IMR-90 (cell line): ENCODE measurements at regions not wholly inside any gene's neighbourhood (a gene's known extent, or its start where the extent isn't known, plus 50 kb on each side); places are given as distances from the start of the nearest gene placed in this dataset.

ENCODE experiments used
- ATAC-seq: fragments of 200-7000 bp; cut with Tn5 transposase; 2 replicates; pipeline ENCODE4 v1.9.1; 2020; ENCODE audit warnings: low read depth, mild to moderate bottlenecking, moderate library complexity
- BruUV-seq: library from RNA; stranded (reverse); fragments of 400-500 nt; replicated peaks from 2 replicates; lab custom pipeline; 2021; lab: Mats Ljungman, UMichigan
- CTCF ChIA-PET: fragments of 300-600 bp; formaldehyde crosslinking; extraction: SDS; loops from one replicate; lab custom pipeline; 2021; ENCODE audit warnings: antibody characterized with exemption; lab: Yijun Ruan, JAX
- POLR2A ChIA-PET: fragments of 300-600 bp; sonication (Branson Sonifier 250); formaldehyde crosslinking; loops from one replicate; lab custom pipeline; 2022; ENCODE audit warnings: antibody characterized with exemption; ENCODE audit not compliant: unreplicated experiment; lab: Charles Lee
- DNase-seq: peaks from one replicate; pipeline ENCODE4 v3.0.0; 2013
- H2AFZ ChIP-seq: replicated peaks from 2 replicates; pipeline ENCODE3; 2013; ENCODE audit warnings: low read length, mild to moderate bottlenecking; ENCODE audit not compliant: poor library complexity
- H2AK5ac ChIP-seq: 2 replicates; pipeline ENCODE4 v1.6.1; 2013; ENCODE audit warnings: low read depth, low read length, inconsistent platforms
- H2AK9ac ChIP-seq: replicated peaks from 2 replicates; pipeline ENCODE3; 2013; ENCODE audit warnings: mild to moderate bottlenecking, low read depth, low read length, moderate library complexity; ENCODE audit not compliant: poor library complexity
- H2BK120ac ChIP-seq: 2 replicates; pipeline ENCODE4 v1.6.1; 2013; ENCODE audit warnings: low read depth, low read length, inconsistent platforms
- H2BK15ac ChIP-seq: 3 replicates; pipeline ENCODE4 v1.6.1; 2013; ENCODE audit warnings: low read depth, low read length, inconsistent platforms
- H2BK20ac ChIP-seq: 2 replicates; pipeline ENCODE4 v1.6.1; 2013; ENCODE audit warnings: low read depth, mild to moderate bottlenecking, inconsistent platforms, low read length, moderate library complexity
- H2BK5ac ChIP-seq: 2 replicates; pipeline ENCODE4 v1.6.1; 2013; ENCODE audit warnings: mild to moderate bottlenecking, low read depth, low read length, inconsistent platforms; ENCODE audit not compliant: poor library complexity, severe bottlenecking
- H3K14ac ChIP-seq: replicated peaks from 2 replicates; pipeline ENCODE4 v1.6.1; 2013; ENCODE audit warnings: low read depth, low read length, inconsistent platforms
- H3K18ac ChIP-seq: 2 replicates; pipeline ENCODE4 v1.6.1; 2013; ENCODE audit warnings: low read depth, low read length, control low read depth
- H3K23ac ChIP-seq: 2 replicates; pipeline ENCODE4 v1.6.1; 2013; ENCODE audit warnings: low read depth, low read length, inconsistent platforms
- H3K27ac ChIP-seq: 2 replicates; pipeline ENCODE4 v1.5.1; 2013; ENCODE audit warnings: mild to moderate bottlenecking, control low read depth, low read length; ENCODE audit not compliant: insufficient read depth
- H3K27me3 ChIP-seq: 2 replicates; pipeline ENCODE4 v1.6.1; 2013; ENCODE audit warnings: low read length; ENCODE audit not compliant: control insufficient read depth, insufficient read depth
- H3K36me3 ChIP-seq: 2 replicates; pipeline ENCODE4 v1.6.1; 2013; ENCODE audit warnings: low read length, mixed read lengths; ENCODE audit not compliant: control insufficient read depth, insufficient read depth
- H3K4ac ChIP-seq: 2 replicates; pipeline ENCODE4 v1.6.1; 2013; ENCODE audit warnings: low read depth, low read length, inconsistent platforms
- H3K4me1 ChIP-seq: 2 replicates; pipeline ENCODE4 v1.6.1; 2013; ENCODE audit warnings: low read length, mixed read lengths; ENCODE audit not compliant: control insufficient read depth, insufficient read depth
- H3K4me2 ChIP-seq: 2 replicates; pipeline ENCODE4 v1.6.1; 2013; ENCODE audit warnings: low read depth, mild to moderate bottlenecking, control low read depth, low read length, moderate library complexity
- H3K4me3 ChIP-seq: 2 replicates; pipeline ENCODE4 v1.5.1; 2013; ENCODE audit warnings: low read depth, mild to moderate bottlenecking, control low read depth, low read length, moderate library complexity; ENCODE audit not compliant: insufficient read depth
- H3K56ac ChIP-seq: 2 replicates; pipeline ENCODE4 v1.6.1; 2013; ENCODE audit warnings: low read length, inconsistent platforms; ENCODE audit not compliant: insufficient read depth; ENCODE audit errors: extremely low read depth
- H3K79me1 ChIP-seq, 2 experiments: 2 replicates each; pipeline ENCODE4 v1.6.1; 2013; ENCODE audit warnings: low read length in 2 of 2, inconsistent platforms in 1 of 2, low read depth in 1 of 2
- H3K9ac ChIP-seq: 2 replicates; pipeline ENCODE4 v1.6.1; 2013; ENCODE audit warnings: low read depth, low read length, control low read depth
- H3K9me1 ChIP-seq: 2 replicates; pipeline ENCODE4 v1.6.1; 2013; ENCODE audit warnings: low read length, inconsistent platforms; ENCODE audit not compliant: insufficient read depth
- H3K9me3 ChIP-seq: 2 replicates; pipeline ENCODE4 v1.6.1; 2013; ENCODE audit warnings: low read length; ENCODE audit not compliant: control insufficient read depth, insufficient read depth
- H4K20me1 ChIP-seq: 2 replicates; pipeline ENCODE4 v1.6.1; 2013; ENCODE audit warnings: low read length, inconsistent platforms; ENCODE audit not compliant: insufficient read depth
- H4K5ac ChIP-seq: 2 replicates; pipeline ENCODE4 v1.6.1; 2013; ENCODE audit warnings: mild to moderate bottlenecking, low read depth, low read length, control low read depth
- H4K8ac ChIP-seq, 2 experiments: 2 replicates each; pipeline ENCODE4 v1.6.1; 2013; ENCODE audit warnings: low read depth in 2 of 2, low read length in 2 of 2, control low read depth in 1 of 2, inconsistent platforms in 1 of 2
- H4K91ac ChIP-seq: 2 replicates; pipeline ENCODE4 v1.6.1; 2013; ENCODE audit warnings: low read depth, low read length, inconsistent platforms; ENCODE audit not compliant: insufficient read depth
- BHLHE40 ChIP-seq: fragments of 150-350 bp; IDR thresholded peaks from 2 replicates; pipeline ENCODE4 v1.6.1; 2016; ENCODE audit warnings: mild to moderate bottlenecking, low read depth, low read length
- CEBPB ChIP-seq: IDR thresholded peaks from 2 replicates; pipeline ENCODE4 v1.6.1; 2012; ENCODE audit warnings: low read depth, low read length, improper control_type of control experiment
- CHD1 ChIP-seq: IDR thresholded peaks from 2 replicates; pipeline ENCODE4 v1.6.1; 2012; ENCODE audit warnings: low read depth, low read length, improper control_type of control experiment
- CTCF ChIP-seq: conservative IDR thresholded peaks from 2 replicates; pipeline ENCODE4 v1.5.1; 2012; ENCODE audit warnings: mild to moderate bottlenecking, low read depth, low read length, improper control_type of control experiment
- FOS ChIP-seq: fragments of 150-350 bp; IDR thresholded peaks from 2 replicates; pipeline ENCODE4 v1.6.1; 2016; ENCODE audit warnings: low read depth, low read length
- MAFK ChIP-seq: IDR thresholded peaks from 2 replicates; pipeline ENCODE4 v1.6.1; 2012; ENCODE audit warnings: low read depth, low read length, improper control_type of control experiment
- MAZ ChIP-seq: IDR thresholded peaks from 2 replicates; pipeline ENCODE4 v1.6.1; 2012; ENCODE audit warnings: low read depth, mild to moderate bottlenecking, low read length, improper control_type of control experiment, moderate library complexity, borderline replicate concordance
- MXI1 ChIP-seq: IDR thresholded peaks from 2 replicates; pipeline ENCODE4 v1.6.1; 2012; ENCODE audit warnings: low read depth, mild to moderate bottlenecking, low read length, moderate library complexity, borderline replicate concordance
- NFE2L2 ChIP-seq: fragments of 150-350 bp; IDR thresholded peaks from 2 replicates; pipeline ENCODE4 v1.6.1; 2016; ENCODE audit warnings: low read depth, mild to moderate bottlenecking, low read length
- POLR2A ChIP-seq: IDR thresholded peaks from 2 replicates; pipeline ENCODE4 v1.6.1; 2012; ENCODE audit warnings: mild to moderate bottlenecking, low read depth, low read length
- RAD21 ChIP-seq: IDR thresholded peaks from 2 replicates; pipeline ENCODE4 v1.6.1; 2012; ENCODE audit warnings: low read length, improper control_type of control experiment
- RCOR1 ChIP-seq: IDR thresholded peaks from 2 replicates; pipeline ENCODE4 v1.6.1; 2012; ENCODE audit warnings: mild to moderate bottlenecking, low read length, improper control_type of control experiment; ENCODE audit not compliant: insufficient replicate concordance
- RFX5 ChIP-seq: IDR thresholded peaks from 2 replicates; pipeline ENCODE4 v1.8.0; 2012; ENCODE audit warnings: low read depth, mild to moderate bottlenecking, low read length, moderate library complexity
- SMC3 ChIP-seq: fragments of 150-350 bp; IDR thresholded peaks from 2 replicates; pipeline ENCODE4 v1.6.1; 2016; ENCODE audit warnings: low read depth, mild to moderate bottlenecking, antibody characterized with exemption, low read length, moderate library complexity
- USF2 ChIP-seq: fragments of 150-350 bp; IDR thresholded peaks from 2 replicates; pipeline ENCODE4 v1.6.1; 2017; ENCODE audit warnings: mild to moderate bottlenecking, antibody characterized with exemption, low read length, low read depth
- WGBS, 2 experiments: methylation state at CpG; one replicate each; pipeline versions ENCODE4 v1.1.5 to v1.1.7; 2013; ENCODE audit warnings: missing lambda C conversion rate in 2 of 2; ENCODE audit not compliant: insufficient read length in 1 of 2; ENCODE audit errors: extremely low coverage in 2 of 2; 5-methylcytosine and 5-hydroxymethylcytosine counted together
- dilution Hi-C: fragments of 300-500 bp; cut with HindIII; formaldehyde crosslinking; loops from one replicate; pipeline ENCODE4 v1.14.3; 2018; ENCODE audit warnings: low sequenced_read_pairs; ENCODE audit not compliant: unreplicated experiment
- in situ Hi-C: fragments of 300-500 bp; cut with MboI; formaldehyde crosslinking; loops from 3 replicates; pipeline ENCODE4 v1.14.3; 2019; ENCODE audit warnings: low sequenced_read_pairs, inconsistent platforms, mixed read lengths
- intact Hi-C: fragments of 100-400 bp; cut with micrococcal nuclease; formaldehyde crosslinking; loops from 2 replicates; pipeline ENCODE4 v1.10.0; 2022
- TF ChIP-seq, protein P1 (sequence below): fragments of 150-350 bp; IDR thresholded peaks from 2 replicates; pipeline ENCODE4 v1.6.1; 2016; ENCODE audit warnings: low read depth, mild to moderate bottlenecking, low read length, moderate library complexity, borderline replicate concordance

DNA sequence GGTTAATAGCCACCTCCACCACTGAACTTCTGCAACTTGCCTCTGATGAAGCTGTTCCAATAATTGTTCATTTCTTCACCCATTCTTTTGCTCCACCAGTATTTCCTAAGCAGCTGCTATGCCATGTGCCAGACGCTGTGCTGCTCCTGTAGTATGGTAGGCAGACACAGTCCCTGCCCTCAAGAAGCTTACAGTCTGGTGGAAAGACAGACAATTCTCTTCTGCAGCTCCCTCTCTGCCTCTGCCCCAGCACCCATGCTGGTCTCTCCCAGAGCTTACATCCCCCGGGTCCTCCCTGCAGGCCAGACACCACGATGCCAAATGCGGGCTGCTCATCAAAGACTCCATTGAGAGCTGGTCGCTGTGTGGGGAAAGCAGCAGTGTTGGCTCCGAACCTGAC, 111.6 kb upstream of the ESRRB start:
- 100% methylated on average over 2 of the region's 6 CpGs; no CpG with 5 or more reads in 1 of the 2 experiments for WGBS, 2 experiments
- no peaks in the 10 kb centered on the region for H3K36me3 ChIP-seq
- no peaks in the 10 kb centered on the region for H3K4me1 ChIP-seq
- dilution Hi-C loops = no loop called here
- in situ Hi-C loops = no loop called here
- H2BK15ac ChIP-seq = no peak overlapping the region
- H2BK5ac ChIP-seq = no peak overlapping the region
- no peak overlapping the region for H4K8ac ChIP-seq
- no peaks in the 10 kb centered on the region; the same call in 1 of the 2 replicates for H3K27me3 ChIP-seq
- H4K91ac ChIP-seq = no peak overlapping the region
- H3K4ac ChIP-seq = no peak overlapping the region
- H3K27ac ChIP-seq = no peak overlapping the region
- no peak overlapping the region for H2AK5ac ChIP-seq
- no peak overlapping the region for H4K5ac ChIP-seq
- TF ChIP-seq, protein P1, sequence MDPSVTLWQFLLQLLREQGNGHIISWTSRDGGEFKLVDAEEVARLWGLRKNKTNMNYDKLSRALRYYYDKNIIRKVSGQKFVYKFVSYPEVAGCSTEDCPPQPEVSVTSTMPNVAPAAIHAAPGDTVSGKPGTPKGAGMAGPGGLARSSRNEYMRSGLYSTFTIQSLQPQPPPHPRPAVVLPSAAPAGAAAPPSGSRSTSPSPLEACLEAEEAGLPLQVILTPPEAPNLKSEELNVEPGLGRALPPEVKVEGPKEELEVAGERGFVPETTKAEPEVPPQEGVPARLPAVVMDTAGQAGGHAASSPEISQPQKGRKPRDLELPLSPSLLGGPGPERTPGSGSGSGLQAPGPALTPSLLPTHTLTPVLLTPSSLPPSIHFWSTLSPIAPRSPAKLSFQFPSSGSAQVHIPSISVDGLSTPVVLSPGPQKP = no peak
- no peak for TF ChIP-seq FOS
- TF ChIP-seq CTCF = no peak
- TF ChIP-seq USF2 = no peak
- no peak for TF ChIP-seq RCOR1
- no peak for TF ChIP-seq CHD1
- TF ChIP-seq RFX5 = no peak
- no peak for TF ChIP-seq CEBPB
- TF ChIP-seq BHLHE40 = no peak
- no peak for TF ChIP-seq MXI1
- TF ChIP-seq RAD21 = no peak
- TF ChIP-seq MAFK = no peak
- no peak for TF ChIP-seq MAZ
- no peak for TF ChIP-seq POLR2A
- TF ChIP-seq NFE2L2 = no peak
- TF ChIP-seq SMC3 = no peak
- no peak overlapping the region for H2BK20ac ChIP-seq
- no peak overlapping the region for H3K14ac ChIP-seq
- CTCF ChIA-PET = no interaction called here
- no peaks in the 10 kb centered on the region for H3K79me1 ChIP-seq
- ATAC-seq (no peak), DNase-seq (no peak)
- intact Hi-C loops = no loop called here
- H2AFZ ChIP-seq = no peak overlapping the region
- no TSS peak for BruUV-seq
- no peak overlapping the region for H3K18ac ChIP-seq
- no peaks in the 10 kb centered on the region for H4K20me1 ChIP-seq
- POLR2A ChIA-PET = no interaction called here
- no peaks in the 10 kb centered on the region for H3K9me3 ChIP-seq
- H3K4me2 ChIP-seq = no peak overlapping the region
- H3K23ac ChIP-seq = no peak overlapping the region
- no peak overlapping the region for H3K4me3 ChIP-seq
- H3K9me1 ChIP-seq = no peaks in the 10 kb centered on the region
- H3K56ac ChIP-seq = no peak overlapping the region
- no peak overlapping the region for H2AK9ac ChIP-seq
- no peak overlapping the region for H2BK120ac ChIP-seq
- no peak overlapping the region for H3K9ac ChIP-seq
